NCI-H1048 (cell line): ENCODE measurements at regions not wholly inside any gene's neighbourhood (a gene's known extent, or its start where the extent isn't known, plus 50 kb on each side); places are given as distances from the start of the nearest gene placed in this dataset.

Source experiments
- DNase-seq: peaks from one replicate; lab custom pipeline; 2025; lab: John Stamatoyannopoulos, UW

DNA sequence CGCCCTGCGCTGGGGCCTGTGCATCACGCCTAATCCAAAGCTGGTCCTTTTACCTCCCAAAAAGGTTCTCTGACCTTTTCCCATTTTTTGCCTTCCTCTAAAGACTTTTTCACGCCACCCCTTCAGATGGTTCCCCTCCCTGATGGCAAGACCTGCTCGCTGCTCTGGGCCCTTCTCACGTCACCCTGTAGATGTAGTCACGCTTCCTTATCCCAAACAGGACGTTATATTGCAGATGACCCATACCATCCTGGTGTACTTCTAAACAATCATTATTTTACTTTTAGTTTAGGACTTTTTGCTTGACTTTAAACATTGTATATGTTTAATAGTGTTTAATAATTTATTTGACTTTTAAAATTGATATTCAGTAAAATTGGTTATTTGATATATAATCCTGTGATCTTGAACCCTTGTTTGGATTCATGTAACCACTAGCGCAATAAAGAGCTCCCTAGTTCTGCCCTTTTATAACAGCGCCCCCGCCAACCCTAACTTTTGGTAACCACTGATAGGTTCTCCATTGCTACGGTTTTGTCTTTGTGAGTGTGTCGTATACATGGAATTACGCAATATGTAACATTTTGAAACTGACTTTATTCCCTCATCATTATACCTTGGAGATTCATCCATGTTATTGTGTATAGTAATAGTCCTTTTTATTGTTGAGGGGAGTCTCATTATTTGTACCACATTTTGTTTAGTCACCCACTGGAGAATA, 159.0 kb upstream of the CHRNA7 start:
- DNase-seq: no peak

DNA sequence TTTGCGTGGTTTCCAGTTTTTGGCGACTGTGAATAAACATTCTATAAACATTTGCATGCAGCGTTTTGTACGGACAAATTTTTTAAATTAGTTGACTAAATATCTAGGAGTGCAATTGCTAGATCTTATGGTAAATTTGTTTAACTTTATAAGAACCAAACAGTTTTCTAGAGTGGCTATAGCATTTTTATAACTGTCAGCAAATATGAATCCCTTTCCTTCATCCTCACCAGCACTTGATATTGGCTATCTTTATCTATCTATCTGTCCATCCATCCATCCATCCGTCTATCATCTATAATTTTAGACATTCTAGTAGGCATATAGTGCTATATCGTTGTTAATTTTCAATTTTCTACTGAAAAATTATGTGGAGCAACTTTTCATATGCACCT, 158.4 kb upstream of the CHRNA7 start:
- DNase-seq: no peak

DNA sequence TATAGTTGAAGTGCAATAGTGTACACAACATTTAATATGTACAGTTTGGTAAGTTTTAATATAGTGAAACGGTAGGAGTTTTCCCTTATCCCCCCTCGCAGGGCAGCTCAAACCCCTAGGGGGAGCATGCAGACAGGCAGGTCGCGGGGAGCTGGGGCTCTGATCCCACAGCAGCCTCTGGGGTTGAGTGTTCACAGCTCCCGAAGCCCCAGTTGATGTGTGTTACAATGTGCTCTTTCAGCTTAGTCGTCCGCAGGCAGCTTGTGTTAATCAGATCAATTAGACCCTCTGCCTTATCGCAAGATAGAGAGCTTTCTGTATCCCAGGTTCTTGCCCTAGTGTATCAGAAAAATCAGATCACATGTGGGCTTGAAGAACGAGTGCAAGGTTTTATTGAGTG, 143.1 kb upstream of the CHRNA7 start:
- no peak for DNase-seq

DNA sequence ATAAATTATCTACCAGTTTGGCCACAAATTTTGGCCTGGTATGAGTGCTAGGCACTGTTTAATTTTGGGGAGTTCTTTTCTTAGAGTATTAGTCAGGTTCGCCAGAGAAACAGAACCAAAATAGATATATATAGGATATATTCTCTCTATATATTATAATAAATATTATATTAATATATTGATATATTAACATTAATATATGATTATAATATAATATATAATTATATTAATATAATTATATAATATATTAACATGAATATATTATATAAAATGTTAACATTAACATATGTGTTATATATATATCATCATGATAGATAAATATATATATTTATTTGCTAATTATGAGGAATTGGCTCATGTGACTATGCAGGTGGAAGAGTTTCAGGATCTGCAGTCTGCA, 137.8 kb upstream of the CHRNA7 start:
- no peak for DNase-seq

DNA sequence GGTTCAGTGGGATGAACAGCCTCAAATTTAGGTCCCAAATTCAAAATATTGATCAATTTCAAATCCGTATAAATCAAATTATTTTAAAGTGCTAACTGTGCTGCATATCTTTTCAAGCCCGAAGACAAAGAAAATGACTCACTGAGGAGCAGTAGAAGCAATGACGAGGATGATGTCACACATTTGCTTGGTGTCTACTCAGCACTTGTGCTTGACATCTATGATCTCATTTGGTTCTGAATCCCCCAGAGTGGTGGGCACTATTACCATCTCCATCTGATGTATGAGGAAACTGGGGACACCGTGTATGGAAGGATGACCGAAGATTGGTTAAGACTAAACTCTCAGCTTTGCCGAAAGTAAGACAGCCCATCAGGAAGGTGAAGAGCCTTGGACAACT, 136.5 kb upstream of the CHRNA7 start:
- DNase-seq: no peak

DNA sequence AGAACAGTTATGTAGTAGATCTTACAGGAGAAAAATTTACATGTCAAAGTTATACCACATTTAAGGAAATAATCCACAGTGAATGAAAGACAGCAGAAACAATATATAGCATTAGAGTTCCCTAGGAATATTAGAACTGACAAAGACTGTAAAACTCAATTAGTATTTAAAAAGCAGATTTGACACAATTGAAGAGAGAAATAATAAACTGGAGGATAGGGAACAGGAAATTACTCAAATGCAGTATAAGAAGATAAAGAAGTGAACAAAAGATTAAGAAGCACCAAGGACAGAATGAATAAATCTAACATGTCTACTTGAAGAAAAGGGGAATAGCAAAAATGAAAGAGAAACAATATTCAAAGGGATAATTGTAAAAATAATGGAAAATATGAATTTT, 132.6 kb upstream of the CHRNA7 start:
- no peak for DNase-seq

DNA sequence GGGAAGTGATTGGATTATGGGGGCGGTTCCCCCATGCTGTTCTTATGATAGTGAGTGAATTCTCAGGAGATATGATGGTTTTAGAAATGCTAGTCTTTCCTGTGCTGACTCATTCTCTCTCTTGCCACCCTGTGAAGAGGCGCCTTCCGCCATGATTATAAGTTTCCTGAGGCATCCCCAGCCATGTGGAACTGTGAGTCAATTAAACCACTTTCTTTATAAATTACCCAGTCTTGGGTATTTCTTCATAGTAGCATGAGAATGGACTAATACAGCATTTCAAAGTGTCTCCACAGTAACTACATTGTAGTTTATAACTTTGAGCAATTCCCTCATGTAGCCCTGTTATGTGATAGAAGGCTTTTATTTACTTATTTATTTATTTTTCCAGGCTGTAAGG, 128.8 kb upstream of the CHRNA7 start:
- no peak for DNase-seq

DNA sequence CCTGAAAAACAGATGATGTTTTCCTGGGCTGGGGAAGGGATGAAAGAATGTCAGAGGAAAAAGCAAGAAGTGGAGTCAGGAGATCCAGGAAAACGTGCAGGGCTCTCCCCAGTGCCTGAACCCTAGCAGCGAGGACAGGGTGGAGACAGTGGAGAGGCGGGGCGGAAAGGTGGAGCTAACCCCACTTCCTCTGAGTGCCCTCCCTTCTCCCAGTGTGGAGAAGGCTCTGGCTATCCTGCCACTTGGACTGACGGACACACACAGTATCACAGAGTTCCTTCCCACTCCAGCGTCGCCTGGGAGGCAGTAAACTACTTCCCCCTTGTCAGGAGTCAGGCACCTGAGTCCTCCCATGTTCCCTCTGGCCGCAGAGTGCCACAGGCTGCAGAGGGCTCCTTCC, 125.3 kb upstream of the CHRNA7 start:
- no peak for DNase-seq

DNA sequence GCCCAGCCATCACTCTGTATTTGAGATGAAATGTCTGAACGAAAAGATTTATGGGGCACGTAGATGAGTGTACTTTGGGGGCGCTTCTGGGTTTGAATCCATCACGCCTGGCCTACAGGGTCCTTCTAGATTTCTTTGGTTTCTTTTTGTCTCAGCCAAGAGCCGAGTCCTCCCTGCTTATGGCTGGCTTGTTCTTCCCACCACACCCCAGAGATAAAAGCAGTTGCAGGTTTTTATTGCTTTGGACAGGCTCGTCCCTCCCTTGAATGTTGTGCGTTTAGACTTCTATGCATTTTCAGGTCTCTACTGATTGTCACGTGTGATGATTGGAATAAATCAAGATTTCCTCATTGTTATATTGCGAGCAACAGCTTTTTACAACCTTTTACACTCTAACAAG, 104.8 kb upstream of the CHRNA7 start:
- no peak for DNase-seq

DNA sequence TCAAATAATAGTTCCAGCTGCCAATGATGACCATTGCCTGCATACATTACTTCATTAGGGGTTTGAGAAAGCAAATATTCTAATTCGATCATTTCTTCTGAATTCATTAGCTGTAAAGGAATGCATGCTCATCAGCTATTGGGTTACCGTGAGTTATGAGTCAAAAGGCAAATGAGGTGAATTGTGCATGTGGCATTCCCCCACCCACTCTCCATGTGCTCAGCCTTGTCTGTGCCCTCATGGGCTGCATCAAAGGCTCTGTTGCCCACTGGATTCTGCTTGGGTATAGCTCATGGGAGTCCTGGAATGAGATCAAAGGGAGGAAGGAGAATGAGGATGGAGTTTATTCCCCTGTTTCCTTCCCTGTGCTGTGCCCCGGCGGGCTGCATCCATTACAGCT, 99.3 kb upstream of the CHRNA7 start:
- DNase-seq: no peak

DNA sequence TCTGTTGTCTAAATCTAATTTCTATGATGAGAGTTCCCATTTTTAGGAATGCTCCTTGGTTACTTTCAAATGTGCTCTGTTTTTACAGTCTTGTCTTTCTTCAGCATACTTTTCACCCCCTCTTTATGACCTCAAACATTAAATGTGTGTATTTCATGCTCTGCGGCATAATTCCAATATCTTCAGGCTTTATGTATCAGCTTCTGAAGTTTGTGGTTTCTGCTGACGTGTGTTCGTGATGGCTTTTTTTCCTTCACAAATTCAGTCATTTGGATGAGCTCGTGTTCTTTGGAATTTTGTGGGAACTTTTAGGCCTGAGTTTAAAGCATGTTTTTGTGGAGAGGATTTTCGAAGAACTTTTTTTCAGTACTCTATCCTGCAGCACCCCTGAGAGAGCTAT, 97.7 kb upstream of the CHRNA7 start:
- no peak for DNase-seq

DNA sequence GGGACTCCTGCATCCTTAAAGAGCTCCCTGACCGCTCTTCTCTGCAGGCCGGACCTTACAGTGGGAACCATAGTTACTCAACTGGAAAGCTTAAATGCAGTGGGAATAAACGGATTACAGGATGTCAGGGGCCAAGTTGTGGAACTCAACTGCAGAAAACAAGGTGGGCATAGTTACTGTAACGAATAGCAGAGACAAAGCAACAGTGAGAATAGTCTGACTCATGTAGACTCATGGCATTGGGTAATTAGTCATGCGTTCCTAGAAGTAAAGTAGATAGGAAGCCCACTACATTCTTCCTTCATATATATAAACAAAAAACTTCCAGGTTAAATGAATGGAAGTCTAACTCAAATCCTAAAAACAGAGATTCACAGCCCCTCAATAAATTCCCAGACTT, 95.5 kb upstream of the CHRNA7 start:
- no peak for DNase-seq

DNA sequence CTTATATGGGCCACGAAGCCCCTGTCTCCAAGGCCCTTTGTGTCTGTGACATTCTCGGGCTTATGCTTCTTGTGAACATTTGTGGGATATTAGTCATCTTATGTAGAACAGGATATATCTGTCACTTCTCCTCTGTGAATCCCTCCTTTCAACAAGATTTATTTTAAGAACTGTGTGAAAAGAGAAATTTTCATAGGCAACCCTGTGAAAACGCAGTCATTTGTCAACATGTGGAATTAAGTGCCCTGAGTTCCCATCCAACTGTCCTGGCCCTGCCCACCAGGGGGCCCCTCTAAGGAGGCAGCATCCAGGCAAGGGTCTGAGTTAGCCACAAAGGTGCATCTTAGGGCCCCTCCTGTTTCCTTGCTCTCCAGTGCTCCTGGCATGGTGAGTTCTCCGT, 76.8 kb upstream of the CHRNA7 start:
- no peak for DNase-seq

DNA sequence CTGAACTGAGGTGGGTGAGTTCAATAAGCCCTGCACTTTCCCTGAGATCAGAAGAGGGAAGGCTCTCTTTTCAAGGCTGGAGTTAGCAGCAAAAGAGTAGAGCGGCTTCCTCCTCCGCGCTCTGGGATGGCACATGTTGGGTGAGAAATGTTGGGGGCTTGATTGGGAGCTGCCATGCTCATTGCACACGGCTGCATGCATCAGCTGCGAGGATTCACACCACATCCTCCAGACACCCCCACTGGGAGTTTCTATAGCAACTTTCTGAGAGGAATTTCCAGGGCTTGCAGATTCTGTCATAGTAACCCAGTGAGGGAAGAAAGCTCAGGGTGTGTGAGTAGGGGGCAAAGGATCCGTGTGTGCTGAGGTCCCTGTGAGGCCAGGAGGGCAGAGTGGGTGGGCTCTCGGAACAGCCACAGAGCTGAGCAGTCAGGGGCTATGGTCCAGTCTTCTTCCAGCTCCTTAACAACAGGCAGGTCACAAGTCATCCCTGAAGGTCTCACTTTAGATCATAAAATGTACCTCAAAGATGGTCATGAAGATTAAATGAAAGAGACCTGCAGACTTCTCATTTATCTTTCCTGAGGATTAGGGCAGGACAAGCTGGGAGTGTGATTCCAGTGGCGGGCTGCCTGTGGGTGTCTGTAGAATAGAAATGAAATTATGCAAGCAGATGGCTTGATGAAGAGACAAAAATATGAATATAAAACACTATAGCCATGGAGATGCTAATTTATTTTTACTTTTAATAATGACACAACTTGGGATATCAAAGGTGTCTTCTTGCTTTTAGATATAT, 75.7 kb upstream of the CHRNA7 start:
- DNase-seq: no peak

DNA sequence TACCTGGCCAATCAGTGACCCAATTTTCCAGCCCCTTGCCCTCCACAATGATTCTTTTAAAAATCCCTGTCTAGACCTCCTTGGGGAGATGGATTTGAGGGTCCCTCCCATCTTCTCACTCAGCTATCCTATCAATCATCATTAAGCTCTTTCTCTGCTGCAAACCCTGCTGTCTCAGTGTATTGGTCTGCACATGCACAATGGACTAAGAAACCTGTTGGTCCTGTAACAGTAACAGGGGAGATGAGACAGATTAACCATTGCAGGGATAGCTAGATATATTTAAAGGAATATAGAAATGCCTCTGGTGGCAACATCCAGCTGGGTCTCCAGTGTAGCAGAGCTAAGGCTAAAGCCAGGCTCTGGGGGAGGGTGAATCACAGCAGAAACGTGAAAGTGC, 74.6 kb upstream of the CHRNA7 start:
- no peak for DNase-seq

DNA sequence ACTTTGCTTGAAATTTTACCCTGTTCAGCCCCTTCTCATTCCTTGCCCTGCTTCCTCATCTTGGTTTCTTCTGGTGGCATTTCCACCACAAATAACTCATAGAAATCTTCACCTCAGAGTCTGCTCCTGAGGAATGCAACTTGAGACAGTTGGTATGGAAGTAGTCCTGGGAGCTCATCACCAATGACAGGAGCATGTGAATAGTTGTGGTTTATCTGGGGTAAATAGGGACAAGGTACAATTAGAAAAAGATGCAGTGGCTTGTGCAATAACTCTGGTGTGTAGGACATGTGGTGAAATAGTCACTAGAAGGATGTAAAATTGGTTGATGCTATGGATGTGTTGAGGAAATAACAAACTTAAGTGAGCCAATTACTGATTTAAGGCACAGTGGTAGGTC, 72.7 kb upstream of the CHRNA7 start:
- DNase-seq: no peak

DNA sequence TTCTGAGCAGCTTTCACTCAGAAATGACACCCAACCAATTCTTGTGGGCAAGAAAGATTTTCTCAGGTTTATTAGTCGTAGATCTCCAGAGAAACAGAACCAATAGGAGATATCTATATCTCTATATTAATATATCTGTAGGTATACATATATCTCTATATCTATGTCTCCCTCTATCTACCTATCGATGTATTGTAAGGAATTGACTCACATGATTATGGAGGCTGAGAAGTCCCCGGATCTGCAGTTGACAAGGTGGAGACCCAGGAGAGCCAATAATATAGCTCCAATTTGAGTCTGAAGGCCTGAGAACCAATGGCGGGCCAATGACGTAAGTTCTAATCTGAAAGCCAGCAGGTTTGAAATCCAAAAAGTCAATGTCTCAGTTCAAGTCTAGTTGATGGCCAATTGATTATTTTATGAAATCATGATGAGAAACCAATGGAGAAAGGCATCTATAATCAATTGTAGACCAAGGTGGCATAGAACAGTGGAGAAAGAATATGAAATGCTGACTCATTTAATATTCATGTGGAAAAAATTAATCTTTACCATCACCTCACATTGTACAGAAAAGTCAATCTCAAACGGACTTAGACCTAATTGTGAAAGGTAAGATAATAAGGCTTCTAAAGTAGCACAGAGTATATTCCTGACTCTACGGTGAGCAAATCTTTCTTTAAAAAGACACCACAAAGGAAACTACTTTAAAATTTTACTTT, 65.6 kb upstream of the CHRNA7 start:
- no peak for DNase-seq

DNA sequence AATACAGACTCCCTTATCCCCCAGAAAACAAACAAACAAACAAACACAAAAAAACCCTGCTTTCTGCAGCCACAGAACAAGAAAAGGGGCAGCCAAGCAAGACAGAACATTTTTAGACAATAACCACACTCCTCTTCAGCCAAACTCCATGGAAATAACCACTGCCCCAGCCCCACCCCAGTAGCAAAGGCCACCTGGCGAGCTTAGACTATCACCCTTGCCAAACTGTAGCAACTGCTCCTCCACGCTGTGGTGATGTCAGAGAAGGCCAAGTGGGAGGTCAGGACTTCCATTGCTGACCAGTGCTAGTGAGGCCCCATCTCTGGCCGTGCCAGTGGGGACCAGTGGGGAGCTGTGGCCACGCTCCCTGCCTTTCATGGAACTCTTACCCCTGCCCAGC, 60.3 kb upstream of the CHRNA7 start:
- DNase-seq: no peak

DNA sequence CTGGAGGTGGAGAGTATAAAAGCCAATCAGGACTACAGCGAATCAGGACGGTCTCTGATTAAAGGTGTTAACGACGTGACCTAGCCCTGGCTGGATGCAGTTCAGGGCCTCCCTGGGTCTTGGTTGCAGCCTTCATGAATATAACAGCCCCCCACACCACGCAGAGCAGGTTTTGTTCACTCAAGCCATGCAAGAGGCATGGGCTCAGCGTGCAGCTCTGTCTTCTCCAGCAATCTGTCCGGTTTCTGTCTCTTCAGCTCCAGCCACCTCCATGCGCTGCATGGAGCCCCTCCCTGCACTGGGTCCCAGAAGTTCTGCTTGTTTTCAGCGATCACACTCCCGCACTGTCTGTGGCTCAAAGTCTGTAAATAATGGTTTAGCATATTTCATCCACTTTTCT, 57.1 kb upstream of the CHRNA7 start:
- DNase-seq: no peak

DNA sequence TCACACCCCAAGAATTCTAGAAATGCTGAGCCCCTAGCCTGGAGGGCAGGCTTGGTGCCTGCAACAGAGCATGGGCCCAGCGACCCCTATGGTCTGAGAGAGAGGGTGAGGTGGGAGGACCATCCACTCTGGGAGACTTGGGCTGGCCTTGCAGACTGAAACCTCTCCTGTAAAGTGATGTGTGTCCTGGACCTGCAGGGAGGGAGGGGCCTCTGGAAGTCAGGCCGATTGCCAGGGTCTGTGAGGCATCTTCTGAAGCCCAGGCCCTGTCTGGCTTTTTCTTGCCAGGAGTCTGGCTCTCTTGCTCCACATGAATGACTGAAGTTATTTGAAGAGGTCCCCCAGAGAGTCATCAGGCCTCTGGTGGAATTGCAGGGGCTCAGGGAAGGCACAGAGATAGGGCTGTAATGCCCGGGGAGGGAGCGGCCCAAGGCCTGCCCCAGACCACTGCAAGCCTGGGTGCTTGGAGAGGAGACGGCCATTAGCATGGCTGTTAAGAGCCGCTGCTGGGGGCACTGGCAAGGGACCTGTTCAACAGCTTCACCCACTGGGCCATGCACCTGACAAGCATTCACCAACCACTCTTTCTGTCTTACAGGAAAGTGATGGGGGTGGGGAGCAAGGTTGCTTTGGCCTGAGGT, 56.0 kb upstream of the CHRNA7 start:
- DNase-seq: no peak

DNA sequence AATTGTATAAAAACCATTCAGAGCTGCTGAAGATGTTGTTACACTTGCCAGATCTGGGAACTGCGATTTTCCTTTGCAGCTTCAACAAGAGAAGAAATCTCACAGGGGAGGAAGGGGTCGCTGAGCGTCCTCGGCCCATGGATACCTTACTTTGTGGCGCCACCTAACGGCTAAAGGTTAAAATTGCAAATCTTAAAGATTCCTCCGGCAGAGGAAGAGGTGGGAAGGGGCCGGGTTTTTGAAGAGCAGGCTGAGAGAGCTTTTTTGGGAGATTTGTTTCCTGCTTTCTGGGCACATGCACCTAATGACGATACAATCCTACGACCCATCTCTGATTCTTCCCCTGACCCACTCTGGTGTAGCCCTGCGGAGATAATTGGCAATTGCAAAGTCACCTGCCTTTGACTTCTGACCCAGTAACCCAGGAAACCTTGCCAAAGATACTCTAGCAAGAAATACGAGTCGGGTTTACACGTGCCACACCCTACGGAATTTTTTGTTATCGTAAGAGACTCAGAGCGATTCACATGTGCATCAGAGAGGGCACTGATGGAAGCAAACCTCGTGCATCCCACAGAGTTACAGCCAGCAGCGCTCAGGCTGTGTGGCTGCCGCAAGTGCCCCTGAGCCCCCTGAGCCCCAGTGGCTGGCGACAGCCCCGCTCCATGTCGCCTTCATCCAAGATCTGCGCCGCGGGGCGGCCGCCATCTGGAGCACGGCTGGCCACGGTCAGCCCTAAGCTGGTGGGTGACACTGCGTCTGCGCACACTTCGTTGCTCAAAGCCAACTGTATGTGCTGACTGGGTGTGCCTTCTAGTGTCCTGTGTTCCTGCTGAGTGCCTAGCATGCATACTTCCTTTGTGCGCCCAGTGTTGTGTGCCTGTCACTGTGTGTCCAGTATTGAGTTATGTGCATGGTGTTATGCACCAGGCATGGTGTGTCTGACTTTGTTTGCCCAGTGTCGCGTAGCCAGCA, 55.2 kb upstream of the CHRNA7 start:
- DNase-seq: peak; percentile 25

DNA sequence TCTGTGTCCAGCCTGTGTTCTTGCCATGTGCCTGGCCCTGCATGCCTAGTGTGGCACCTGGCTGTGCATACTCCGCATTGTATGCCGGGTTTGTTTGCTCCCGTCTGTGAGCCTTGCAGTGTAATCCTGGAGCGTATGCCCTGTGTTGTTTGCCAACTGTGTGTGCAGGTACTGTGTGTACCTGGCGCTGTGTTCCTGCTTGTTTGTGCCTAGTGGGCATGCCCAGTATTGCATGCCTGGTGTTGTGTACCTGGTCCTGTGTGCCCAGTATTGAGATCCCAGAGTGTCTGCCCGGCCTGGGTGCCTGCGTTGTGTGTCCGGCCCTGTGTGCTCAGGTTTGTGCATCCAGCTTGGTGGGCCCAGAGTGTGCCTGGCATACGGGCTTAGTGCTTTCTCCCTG, 54.5 kb upstream of the CHRNA7 start:
- DNase-seq: no peak
